CD4-positive, alpha-beta T cell treated with Interferon gamma for 1 hour (primary cell): ENCODE measurements at regions not wholly inside any gene's neighbourhood (a gene's known extent, or its start where the extent isn't known, plus 50 kb on each side); places are given as distances from the start of the nearest gene placed in this dataset.

Experiments
- DNase-seq: peaks from one replicate; pipeline ENCODE4 v3.0.0-alpha.2; 2020

DNA sequence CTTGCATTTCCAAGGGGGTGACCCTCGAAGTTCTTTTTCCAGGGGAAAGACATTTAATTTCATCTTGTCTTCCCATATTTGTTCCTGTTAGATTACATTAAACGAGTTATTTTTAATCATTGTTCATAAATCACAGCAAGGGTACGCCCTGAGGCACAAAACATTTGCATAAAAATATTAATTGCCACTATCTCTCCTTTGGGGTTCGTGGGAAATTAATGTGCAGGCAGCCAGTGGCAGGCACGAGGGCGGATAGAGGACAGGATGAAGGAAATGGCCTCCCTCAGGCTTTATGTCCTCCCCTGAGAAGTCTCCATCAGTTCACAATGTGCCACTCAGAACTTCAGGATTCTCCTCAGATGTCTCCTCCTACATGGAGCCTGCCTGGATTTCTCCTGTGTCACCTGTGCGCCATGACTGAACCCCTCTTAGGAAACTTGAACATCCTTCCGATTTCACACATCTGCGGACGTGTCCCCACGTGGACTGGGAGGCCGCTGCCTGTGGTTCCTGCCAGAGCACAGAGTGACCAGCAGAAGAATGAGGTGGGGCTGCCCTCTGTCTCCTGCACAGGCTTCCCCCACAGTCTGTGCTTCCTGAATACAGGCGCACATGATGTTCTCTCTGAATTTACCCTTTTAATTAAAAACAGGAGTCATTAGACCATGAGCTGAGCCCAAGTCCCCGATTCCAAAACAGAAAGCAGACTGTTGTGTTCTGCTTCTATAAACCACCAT is 1085.9 kb downstream of the TBC1D22A start:
- DNase-seq: no peak

- no peak for DNase-seq
Measured at GRCh38 chr22:47847131-47847890, 1084.9 kb downstream of the TBC1D22A start.

- no peak for DNase-seq
Measured at GRCh38 chr22:47846206-47846605, 1083.8 kb downstream of the TBC1D22A start.

DNA sequence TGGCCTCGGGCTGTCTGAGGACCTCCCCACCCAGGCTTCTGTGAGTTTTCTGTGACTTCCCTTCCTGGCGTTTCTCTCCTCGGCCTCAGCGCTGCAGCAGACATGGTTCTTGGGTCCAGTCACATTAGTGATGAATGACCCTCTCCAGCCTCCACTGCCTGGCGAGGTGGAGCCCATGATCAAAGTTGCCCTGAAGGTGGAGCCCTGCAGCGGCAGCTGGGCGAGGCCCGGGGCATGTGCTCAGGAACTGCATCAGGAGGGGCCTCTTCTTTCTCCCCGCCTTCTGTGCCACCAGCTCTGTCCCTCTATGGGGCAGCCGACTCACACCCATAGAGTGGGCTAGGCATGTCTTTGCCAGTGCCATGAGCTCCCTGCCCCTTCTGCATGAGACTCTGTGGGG is 1079.7 kb downstream of the TBC1D22A start:
- no peak for DNase-seq

DNA sequence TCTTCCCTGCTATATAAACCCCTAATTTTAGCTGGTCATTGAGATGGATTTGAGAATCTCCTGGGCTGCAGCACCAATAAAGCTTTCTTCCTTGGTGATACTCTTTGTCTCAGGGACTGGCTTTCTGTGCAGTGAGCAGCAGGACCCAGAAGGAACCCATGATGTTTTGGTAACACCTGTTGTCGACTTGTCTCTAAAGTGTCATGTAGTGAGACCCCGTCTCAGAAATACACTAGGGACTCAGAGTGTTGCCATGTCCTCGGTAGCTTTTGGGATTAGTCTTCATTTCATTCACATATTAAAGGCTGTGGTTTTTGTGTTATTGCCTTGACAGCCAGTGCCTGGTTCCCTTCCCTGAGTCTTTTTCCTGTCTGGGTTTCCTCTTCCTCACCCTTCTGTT is 1078.7 kb downstream of the TBC1D22A start:
- no peak for DNase-seq

DNA sequence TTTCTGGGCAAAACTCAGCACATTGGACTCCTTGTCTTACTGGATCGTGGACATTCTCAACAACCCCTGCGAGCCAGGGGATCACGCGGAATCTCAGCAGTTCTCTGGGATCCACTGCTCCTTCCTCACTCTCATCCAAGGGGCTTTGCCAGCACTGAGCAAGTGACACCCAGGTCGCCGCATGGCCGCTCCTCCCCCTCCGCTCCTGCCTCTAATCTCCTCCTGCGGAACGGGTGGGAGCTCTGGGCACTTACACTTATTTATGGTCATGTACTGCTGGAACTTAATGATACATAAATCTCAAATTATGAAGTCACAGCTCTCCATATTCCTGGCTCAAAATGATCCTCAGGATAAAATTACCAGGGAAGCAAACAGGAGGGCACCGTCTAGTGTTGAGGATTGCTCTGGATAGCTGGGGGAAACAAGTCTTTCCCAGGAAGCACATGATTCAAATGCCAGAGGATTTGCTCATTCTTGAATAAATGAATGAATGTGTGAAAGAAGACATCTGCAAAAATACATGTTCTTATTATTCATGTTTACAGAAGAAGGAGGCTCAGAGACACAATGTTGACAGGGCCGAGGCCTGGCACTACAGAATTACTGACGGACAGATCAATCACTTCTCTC is 1077.3 kb downstream of the TBC1D22A start:
- no peak for DNase-seq

GRCh38 chr22:47837703-47838102 is 1075.3 kb downstream of the TBC1D22A start:
- no peak for DNase-seq

GRCh38 chr22:47836957-47837356 is 1074.5 kb downstream of the TBC1D22A start:
- DNase-seq: no peak

- DNase-seq: no peak
Measured at GRCh38 chr22:47835726-47836125, 1073.3 kb downstream of the TBC1D22A start.

- no peak for DNase-seq
Measured at GRCh38 chr22:47826016-47826415, 1063.6 kb downstream of the TBC1D22A start.

- no peak for DNase-seq
Measured at GRCh38 chr22:47822422-47822821, 1060.0 kb downstream of the TBC1D22A start.

- no peak for DNase-seq
Measured at GRCh38 chr22:47818496-47818895, 1056.0 kb downstream of the TBC1D22A start.

- no peak for DNase-seq
Measured at GRCh38 chr22:47817380-47817779, 1054.9 kb downstream of the TBC1D22A start.

- no peak for DNase-seq
Measured at GRCh38 chr22:47816863-47817210, 1054.4 kb downstream of the TBC1D22A start.

DNA sequence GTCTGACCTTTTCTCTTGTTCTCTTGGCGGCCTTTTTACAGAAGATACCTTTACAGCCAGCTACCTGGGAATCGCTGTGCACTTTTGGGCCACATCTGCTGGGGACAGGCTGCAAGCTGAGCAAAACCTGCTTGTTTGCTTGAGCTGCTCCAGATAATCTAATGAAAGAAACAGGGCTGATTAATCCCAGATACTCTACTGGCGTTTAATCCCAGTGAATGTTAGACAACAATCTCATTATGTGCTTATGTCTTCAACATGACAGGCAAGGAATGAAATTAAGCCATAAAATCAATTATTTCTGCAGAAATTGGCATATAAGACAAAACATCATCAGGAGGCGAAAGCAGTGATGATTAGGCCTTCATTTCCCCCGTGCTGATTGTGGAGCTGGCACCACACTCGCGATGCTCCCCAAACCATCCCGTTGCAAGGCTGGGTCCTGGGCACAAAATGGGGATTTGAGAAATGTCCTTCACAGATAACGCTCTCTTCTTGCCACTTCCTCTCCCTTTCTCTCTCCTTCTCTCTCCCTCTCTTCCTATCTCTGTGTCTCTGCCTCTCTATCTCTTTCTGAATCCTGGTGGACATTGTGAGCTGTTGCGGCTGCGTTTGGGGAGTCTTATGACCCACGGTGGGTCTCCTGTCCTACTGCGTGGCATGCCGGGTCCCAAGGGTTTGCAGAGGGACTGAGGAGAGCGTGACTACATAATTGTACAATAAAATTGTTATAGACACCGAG is 1053.8 kb downstream of the TBC1D22A start:
- DNase-seq: no peak

- no peak for DNase-seq
Measured at GRCh38 chr22:47814474-47814873, 1052.0 kb downstream of the TBC1D22A start.

GRCh38 chr22:47813661-47814060 is 1051.2 kb downstream of the TBC1D22A start:
- DNase-seq: no peak

GRCh38 chr22:47811971-47812370 is 1049.5 kb downstream of the TBC1D22A start:
- DNase-seq: no peak

DNA sequence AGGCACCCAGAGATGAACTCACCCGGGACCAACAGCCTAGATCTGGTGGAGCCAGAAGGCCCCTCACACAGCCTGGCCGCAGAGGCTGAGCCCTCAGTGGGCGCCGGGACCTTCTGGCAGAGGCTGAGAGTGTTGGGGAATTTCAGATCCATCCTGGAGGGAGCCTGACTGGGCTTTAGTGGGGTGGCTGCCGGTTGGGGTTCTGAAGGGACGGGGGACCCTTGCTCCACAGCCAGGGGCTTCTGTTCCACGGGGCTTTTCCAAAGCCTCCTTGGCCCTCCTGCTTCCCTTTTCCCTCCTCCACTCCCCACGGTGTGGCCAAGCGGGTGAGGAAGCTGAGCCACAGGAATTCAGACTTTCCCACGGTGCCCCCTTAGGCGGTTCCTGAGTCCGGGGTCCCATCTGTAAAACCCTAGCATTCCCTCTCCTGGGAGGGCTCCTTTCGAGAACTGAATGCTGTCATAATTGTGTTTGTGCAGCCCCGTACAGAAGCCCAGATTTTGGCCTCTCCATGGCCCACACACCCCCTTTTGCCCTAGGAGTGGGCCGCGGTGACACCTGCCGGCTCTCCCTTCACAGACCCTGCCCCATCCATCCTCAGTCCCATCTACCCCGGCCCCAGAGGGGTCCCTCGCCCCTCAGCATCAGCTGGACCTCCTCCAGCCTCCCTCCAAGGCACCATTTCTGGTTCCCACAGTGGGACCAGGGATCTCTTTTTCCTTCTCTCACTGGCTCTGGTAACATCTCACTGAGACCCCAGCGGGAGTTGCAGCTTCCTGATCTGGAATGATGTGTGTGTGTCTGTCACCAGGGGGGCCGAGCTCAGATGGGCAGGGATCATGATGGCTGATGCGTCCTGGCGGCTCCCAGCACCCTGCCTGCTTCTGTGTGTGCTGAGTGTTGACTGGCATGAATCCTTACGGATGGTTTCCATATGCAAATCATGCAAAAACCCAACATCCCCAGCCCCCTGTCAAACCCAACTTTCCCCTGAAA is 1048.4 kb downstream of the TBC1D22A start:
- no peak for DNase-seq

- DNase-seq: no peak
Measured at GRCh38 chr22:47808886-47809620, 1046.6 kb downstream of the TBC1D22A start.

DNA sequence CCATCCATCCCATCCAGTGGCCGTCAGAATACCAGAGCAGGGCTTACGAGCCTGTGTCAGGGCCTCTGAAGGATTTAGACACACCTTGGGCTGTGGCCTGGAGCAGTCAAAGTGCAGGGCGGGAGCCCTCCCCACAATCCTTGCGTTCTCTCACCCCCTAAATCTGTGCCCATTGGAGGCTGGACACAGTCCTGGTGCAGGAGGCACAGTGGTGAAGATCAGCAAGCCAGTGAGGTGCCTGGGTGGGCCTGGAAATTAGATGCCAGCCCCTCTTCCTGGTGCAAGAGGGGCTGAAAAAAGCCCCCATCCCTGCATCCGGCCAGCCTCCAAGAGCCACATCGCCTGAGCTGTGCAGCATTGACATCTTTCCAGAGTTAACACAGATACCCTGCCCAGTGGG is 1045.8 kb downstream of the TBC1D22A start:
- DNase-seq: no peak
